Esophagus muscularis mucosa (tissue), 4 donors: ENCODE measurements at regions not wholly inside any gene's neighbourhood (a gene's known extent, or its start where the extent isn't known, plus 50 kb on each side); places are given as distances from the start of the nearest gene placed in this dataset.

ENCODE experiments used
- DNase-seq: peaks from one replicate; pipeline ENCODE4 v3.0.0-alpha.2; 2017; ENCODE audit errors: extremely low spot score
- H3K27ac ChIP-seq, 4 donors: fragments of 200-600 bp; sonication (generic); replicated peaks in 1 of 4; 1 replicate in 3 of 4; 2 replicates in 1 of 4; pipeline ENCODE4 v1.5.1; 2016 to 2019; ENCODE audit warnings: mild to moderate bottlenecking in 1 of 4
- H3K27me3 ChIP-seq, 4 donors: fragments of 200-600 bp; sonication (generic); one replicate each; pipeline versions ENCODE4 v1.5.1 to v1.6.0; 2016 to 2019
- H3K36me3 ChIP-seq, 4 donors: fragments of 200-600 bp; sonication (generic); one replicate each; pipeline ENCODE4 v1.5.1; 2016 to 2019
- H3K4me1 ChIP-seq, 4 donors: fragments of 200-600 bp; sonication (generic); one replicate each; pipeline ENCODE4 v1.5.1; 2016 to 2019
- H3K4me3 ChIP-seq, 4 donors: fragments of 200-600 bp; sonication (generic); 1 replicate in 2 of 4; 2 replicates in 2 of 4; pipeline ENCODE4 v1.5.1; 2016 to 2019; ENCODE audit warnings: mild to moderate bottlenecking in 4 of 4, moderate library complexity in 1 of 4
- H3K9me3 ChIP-seq, 4 donors: fragments of 200-600 bp; sonication (generic); 1 replicate in 3 of 4; 2 replicates in 1 of 4; pipeline ENCODE4 v1.5.1; 2016 to 2019
- CTCF ChIP-seq, 3 experiments: fragments of 200-600 bp in 2 of 3; fragments of 450-650 bp in 1 of 3; sonication (generic) in 2 of 3; IDR thresholded peaks; one replicate each; pipeline ENCODE4 v1.5.1; 2017 to 2019; ENCODE audit warnings: antibody characterized with exemption in 3 of 3, mild to moderate bottlenecking in 2 of 3, moderate library complexity in 1 of 3
- EP300 ChIP-seq: sonication (generic); formaldehyde crosslinking; IDR thresholded peaks from one replicate; pipeline ENCODE4 v1.6.1; 2017; ENCODE audit warnings: antibody characterized with exemption
- POLR2A ChIP-seq: fragments of 450-650 bp; IDR thresholded peaks from one replicate; pipeline ENCODE4 v1.6.1; 2017; ENCODE audit warnings: antibody characterized with exemption, moderate library complexity, mild to moderate bottlenecking, low read depth
- POLR2AphosphoS5 ChIP-seq, 2 donors: sonication (generic); formaldehyde crosslinking; IDR thresholded peaks; one replicate each; pipeline ENCODE4 v1.6.1; 2017; ENCODE audit warnings: antibody characterized with exemption in 2 of 2
- WGBS: methylation state at CpG from one replicate; pipeline ENCODE4 v1.1.5; 2018; 5-methylcytosine and 5-hydroxymethylcytosine counted together
- intact Hi-C: fragments of 100-400 bp; cut with DNase I; formaldehyde crosslinking; loops from one replicate; pipeline ENCODE4 v1.15.1; 2023
- small RNA-seq, 3 donors: library from RNA; depleted of rRNA; stranded (forward); fragments of <200 nt; gene quantifications; one replicate each; pipeline ENCODE3, GENCODE V24; 2016

- WGBS, result 86% methylated on average over 3 of the region's 4 CpGs
- no peaks in the 10 kb centered on the region for H3K9me3 ChIP-seq
- intact Hi-C loops, result no loop called here
- DNase-seq, result peak; percentile 90
- peaks cover 0 to 8% (median 0%) of the 10 kb centered on the region in 4 donors for H3K27me3 ChIP-seq
- H3K27ac ChIP-seq, result peak overlapping the region in 1 of 4 donors; percentile 18
- H3K4me1 ChIP-seq, result peaks cover 0 to 10% (median 2%) of the 10 kb centered on the region in 4 donors
- no peaks in the 10 kb centered on the region for H3K36me3 ChIP-seq
- TF ChIP-seq CTCF (IDR thresholded peaks at IDR 0.05) (no peak), POLR2A (no peak), POLR2AphosphoS5 (IDR thresholded peaks at IDR 0.05) (no peak), EP300 (no peak)
- H3K4me3 ChIP-seq, result no peak overlapping the region
These were observed 49.7 kb upstream of the TOP3B start for GRCh38 chr22:22032099-22032905.

Small RNAs in the stretch of these regions (small RNA-seq; reads per million reads assigned to genes)
- 0 reads per million in 3 donors for gene AC245452.3
- 0 reads per million in 3 donors for gene AC245517.3
- 0 reads per million in 3 donors for gene AC245517.5
- 0 reads per million in 3 donors for gene IGLVIV-59
